ENCODE measurements at regions not wholly inside any gene's neighbourhood (a gene's known extent, or its start where the extent isn't known, plus 50 kb on each side); places are given as distances from the start of the nearest gene placed in this dataset.
A peak's percentile ranks its signal among the peaks of the same experiment; 100 is the strongest.
"Not testable (repeated sequence)": the region's sequence is repeated elsewhere in the genome, so short reads cannot be mapped to it uniquely, and the experiment has no call there.

- no peak for DNase-seq (ENCODE audit: low read depth, low spot score)
Observed at GRCh38 chr6:78231002-78231401, 578.2 kb downstream of the MEI4 start.

- DNase-seq (ENCODE audit: low read depth, low spot score), result no peak
Observed at GRCh38 chr6:78243519-78243918, 590.7 kb downstream of the MEI4 start.

GRCh38 chr6:78251931-78252330, 599.1 kb downstream of the MEI4 start:
- no peak for DNase-seq (ENCODE audit: low read depth, low spot score)

- DNase-seq (ENCODE audit: low read depth, low spot score), result no peak
Observed at GRCh38 chr6:78253618-78254017, 600.8 kb downstream of the MEI4 start.

GRCh38 chr6:78259935-78260334, 607.1 kb downstream of the MEI4 start:
- no peak for DNase-seq (ENCODE audit: low read depth, low spot score)

GRCh38 chr6:78260427-78260826, 606.9 kb upstream of the IRAK1BP1 start:
- not testable (repeated sequence) for DNase-seq (ENCODE audit: low read depth, low spot score)

GRCh38 chr6:78268591-78269452, 598.5 kb upstream of the IRAK1BP1 start:
- DNase-seq (ENCODE audit: low read depth, low spot score), result no peak

- no peak for DNase-seq (ENCODE audit: low read depth, low spot score)
Observed at GRCh38 chr6:78300885-78301284, 566.5 kb upstream of the IRAK1BP1 start.

GRCh38 chr6:78302411-78302810, 564.9 kb upstream of the IRAK1BP1 start:
- DNase-seq (ENCODE audit: low read depth, low spot score), result no peak

GRCh38 chr6:78308025-78308424, 559.3 kb upstream of the IRAK1BP1 start:
- peak; percentile 5 for DNase-seq (ENCODE audit: low read depth, low spot score)

- DNase-seq (ENCODE audit: low read depth, low spot score), result no peak
Observed at GRCh38 chr6:78322068-78322845, 545.1 kb upstream of the IRAK1BP1 start.

- DNase-seq (ENCODE audit: low read depth, low spot score), result no peak
Observed at GRCh38 chr6:78324213-78324612, 543.1 kb upstream of the IRAK1BP1 start.

GRCh38 chr6:78340755-78341154, 526.6 kb upstream of the IRAK1BP1 start:
- DNase-seq (ENCODE audit: low read depth, low spot score), result no peak

- DNase-seq (ENCODE audit: low read depth, low spot score), result no peak
Observed at GRCh38 chr6:78345882-78346281, 521.5 kb upstream of the IRAK1BP1 start.

- DNase-seq (ENCODE audit: low read depth, low spot score), result no peak
Observed at GRCh38 chr6:78347191-78347916, 520.0 kb upstream of the IRAK1BP1 start.

- DNase-seq (ENCODE audit: low read depth, low spot score), result no peak
Observed at GRCh38 chr6:78353040-78353439, 514.3 kb upstream of the IRAK1BP1 start.

GRCh38 chr6:78363688-78364087, 503.7 kb upstream of the IRAK1BP1 start:
- no peak for DNase-seq (ENCODE audit: low read depth, low spot score)

GRCh38 chr6:78365473-78365872, 501.9 kb upstream of the IRAK1BP1 start:
- no peak for DNase-seq (ENCODE audit: low read depth, low spot score)

GRCh38 chr6:78377056-78377455, 490.3 kb upstream of the IRAK1BP1 start:
- DNase-seq (ENCODE audit: low read depth, low spot score), result no peak

- DNase-seq (ENCODE audit: low read depth, low spot score), result no peak
Observed at GRCh38 chr6:78379982-78380381, 487.4 kb upstream of the IRAK1BP1 start.

GRCh38 chr6:78380541-78380940, 486.8 kb upstream of the IRAK1BP1 start:
- DNase-seq (ENCODE audit: low read depth, low spot score), result no peak

GRCh38 chr6:78383968-78384367, 483.4 kb upstream of the IRAK1BP1 start:
- DNase-seq (ENCODE audit: low read depth, low spot score), result no peak
